Liver (tissue), 3 donors: ENCODE measurements at regions not wholly inside any gene's neighbourhood (a gene's known extent, or its start where the extent isn't known, plus 50 kb on each side); places are given as distances from the start of the nearest gene placed in this dataset.

Source experiments
- FOXA1 ChIP-seq: IDR thresholded peaks from 2 replicates; pipeline ENCODE4 v1.6.1; 2016; ENCODE audit warnings: antibody characterized with exemption
- RAD21 ChIP-seq, 2 donors: IDR thresholded peaks; 2 replicates each; pipeline ENCODE4 v1.6.1; 2016; ENCODE audit warnings: antibody characterized with exemption in 2 of 2, mild to moderate bottlenecking in 2 of 2
- RXRA ChIP-seq, 2 donors: IDR thresholded peaks; 2 replicates each; pipeline ENCODE4 v1.6.1; 2017 to 2018; ENCODE audit warnings: antibody characterized with exemption in 2 of 2, mild to moderate bottlenecking in 1 of 2
- TAF1 ChIP-seq: conservative IDR thresholded peaks from 2 replicates; pipeline ENCODE4 v1.6.1; 2016; ENCODE audit warnings: antibody characterized with exemption, mild to moderate bottlenecking
- TF ChIP-seq, protein P1 (sequence below): fragments of 150-350 bp; IDR thresholded peaks from 2 replicates; pipeline ENCODE4 v1.5.1; 2017; ENCODE audit warnings: improper control_type of control experiment, low read depth, low read length; ENCODE audit not compliant: missing input control
- TF ChIP-seq, protein P2 (sequence below): IDR thresholded peaks from 2 replicates; pipeline ENCODE4 v1.6.1; 2016; ENCODE audit warnings: antibody characterized with exemption, mild to moderate bottlenecking
- TF ChIP-seq, protein P3 (sequence below): IDR thresholded peaks from 2 replicates; pipeline ENCODE4 v1.6.1; 2016; ENCODE audit warnings: antibody characterized with exemption
- TF ChIP-seq, protein P4 (sequence below): IDR thresholded peaks from 2 replicates; pipeline ENCODE4 v1.6.1; 2016; ENCODE audit warnings: antibody characterized with exemption
- donor health status: healthy.
- donor health status: healthy.

DNA sequence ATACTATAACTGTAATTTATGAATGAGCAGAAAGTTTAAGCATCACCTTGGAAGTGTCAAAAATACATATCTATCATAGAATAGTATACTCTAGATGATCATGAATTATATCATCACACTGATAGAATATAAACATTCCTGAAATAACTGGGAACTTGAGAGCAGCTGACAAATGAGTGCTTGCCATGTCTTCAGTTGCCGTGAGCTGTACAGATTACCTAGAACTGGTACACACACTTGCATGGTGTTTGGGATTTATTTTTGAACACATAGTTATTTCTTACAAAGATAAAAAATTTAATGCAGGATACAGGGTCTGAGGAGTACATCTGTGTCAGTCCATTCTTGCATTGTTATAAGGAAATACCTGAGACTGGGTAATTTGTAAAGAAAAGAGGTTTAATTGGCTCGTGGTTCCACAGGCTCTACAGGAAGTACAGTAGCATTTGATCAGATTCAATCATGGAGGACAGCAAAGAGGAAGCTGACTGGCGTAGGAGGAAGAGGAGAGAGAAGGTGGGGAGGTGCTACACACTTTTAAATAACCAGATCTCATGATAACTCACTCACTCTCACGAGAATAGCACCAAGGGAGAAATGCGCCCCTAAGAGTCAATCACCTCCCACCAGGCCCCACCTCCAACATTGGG lies 60.4 kb upstream of the MBNL2 start:
- TF ChIP-seq, protein P1, sequence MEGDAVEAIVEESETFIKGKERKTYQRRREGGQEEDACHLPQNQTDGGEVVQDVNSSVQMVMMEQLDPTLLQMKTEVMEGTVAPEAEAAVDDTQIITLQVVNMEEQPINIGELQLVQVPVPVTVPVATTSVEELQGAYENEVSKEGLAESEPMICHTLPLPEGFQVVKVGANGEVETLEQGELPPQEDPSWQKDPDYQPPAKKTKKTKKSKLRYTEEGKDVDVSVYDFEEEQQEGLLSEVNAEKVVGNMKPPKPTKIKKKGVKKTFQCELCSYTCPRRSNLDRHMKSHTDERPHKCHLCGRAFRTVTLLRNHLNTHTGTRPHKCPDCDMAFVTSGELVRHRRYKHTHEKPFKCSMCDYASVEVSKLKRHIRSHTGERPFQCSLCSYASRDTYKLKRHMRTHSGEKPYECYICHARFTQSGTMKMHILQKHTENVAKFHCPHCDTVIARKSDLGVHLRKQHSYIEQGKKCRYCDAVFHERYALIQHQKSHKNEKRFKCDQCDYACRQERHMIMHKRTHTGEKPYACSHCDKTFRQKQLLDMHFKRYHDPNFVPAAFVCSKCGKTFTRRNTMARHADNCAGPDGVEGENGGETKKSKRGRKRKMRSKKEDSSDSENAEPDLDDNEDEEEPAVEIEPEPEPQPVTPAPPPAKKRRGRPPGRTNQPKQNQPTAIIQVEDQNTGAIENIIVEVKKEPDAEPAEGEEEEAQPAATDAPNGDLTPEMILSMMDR: no peak
- TF ChIP-seq, protein P2, sequence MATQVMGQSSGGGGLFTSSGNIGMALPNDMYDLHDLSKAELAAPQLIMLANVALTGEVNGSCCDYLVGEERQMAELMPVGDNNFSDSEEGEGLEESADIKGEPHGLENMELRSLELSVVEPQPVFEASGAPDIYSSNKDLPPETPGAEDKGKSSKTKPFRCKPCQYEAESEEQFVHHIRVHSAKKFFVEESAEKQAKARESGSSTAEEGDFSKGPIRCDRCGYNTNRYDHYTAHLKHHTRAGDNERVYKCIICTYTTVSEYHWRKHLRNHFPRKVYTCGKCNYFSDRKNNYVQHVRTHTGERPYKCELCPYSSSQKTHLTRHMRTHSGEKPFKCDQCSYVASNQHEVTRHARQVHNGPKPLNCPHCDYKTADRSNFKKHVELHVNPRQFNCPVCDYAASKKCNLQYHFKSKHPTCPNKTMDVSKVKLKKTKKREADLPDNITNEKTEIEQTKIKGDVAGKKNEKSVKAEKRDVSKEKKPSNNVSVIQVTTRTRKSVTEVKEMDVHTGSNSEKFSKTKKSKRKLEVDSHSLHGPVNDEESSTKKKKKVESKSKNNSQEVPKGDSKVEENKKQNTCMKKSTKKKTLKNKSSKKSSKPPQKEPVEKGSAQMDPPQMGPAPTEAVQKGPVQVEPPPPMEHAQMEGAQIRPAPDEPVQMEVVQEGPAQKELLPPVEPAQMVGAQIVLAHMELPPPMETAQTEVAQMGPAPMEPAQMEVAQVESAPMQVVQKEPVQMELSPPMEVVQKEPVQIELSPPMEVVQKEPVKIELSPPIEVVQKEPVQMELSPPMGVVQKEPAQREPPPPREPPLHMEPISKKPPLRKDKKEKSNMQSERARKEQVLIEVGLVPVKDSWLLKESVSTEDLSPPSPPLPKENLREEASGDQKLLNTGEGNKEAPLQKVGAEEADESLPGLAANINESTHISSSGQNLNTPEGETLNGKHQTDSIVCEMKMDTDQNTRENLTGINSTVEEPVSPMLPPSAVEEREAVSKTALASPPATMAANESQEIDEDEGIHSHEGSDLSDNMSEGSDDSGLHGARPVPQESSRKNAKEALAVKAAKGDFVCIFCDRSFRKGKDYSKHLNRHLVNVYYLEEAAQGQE: no peak
- TF ChIP-seq FOXA1 (no peak), TAF1 (no peak), RXRA (IDR thresholded peaks at IDR 0.05) (no peak), RAD21 (IDR thresholded peaks at IDR 0.05) (no peak)
- TF ChIP-seq, protein P3, sequence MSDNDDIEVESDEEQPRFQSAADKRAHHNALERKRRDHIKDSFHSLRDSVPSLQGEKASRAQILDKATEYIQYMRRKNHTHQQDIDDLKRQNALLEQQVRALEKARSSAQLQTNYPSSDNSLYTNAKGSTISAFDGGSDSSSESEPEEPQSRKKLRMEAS: no peak
- TF ChIP-seq, protein P4, sequence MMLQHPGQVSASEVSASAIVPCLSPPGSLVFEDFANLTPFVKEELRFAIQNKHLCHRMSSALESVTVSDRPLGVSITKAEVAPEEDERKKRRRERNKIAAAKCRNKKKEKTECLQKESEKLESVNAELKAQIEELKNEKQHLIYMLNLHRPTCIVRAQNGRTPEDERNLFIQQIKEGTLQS: no peak
